GM12874 (cell line): ENCODE measurements at regions not wholly inside any gene's neighbourhood (a gene's known extent, or its start where the extent isn't known, plus 50 kb on each side); places are given as distances from the start of the nearest gene placed in this dataset.

Source experiments
- TF ChIP-seq, protein P1 (sequence below): IDR thresholded peaks from 2 replicates; pipeline ENCODE4 v1.5.1; 2011; ENCODE audit warnings: low read depth, mild to moderate bottlenecking, control low read depth, low read length, moderate library complexity; ENCODE audit not compliant: insufficient read depth

DNA sequence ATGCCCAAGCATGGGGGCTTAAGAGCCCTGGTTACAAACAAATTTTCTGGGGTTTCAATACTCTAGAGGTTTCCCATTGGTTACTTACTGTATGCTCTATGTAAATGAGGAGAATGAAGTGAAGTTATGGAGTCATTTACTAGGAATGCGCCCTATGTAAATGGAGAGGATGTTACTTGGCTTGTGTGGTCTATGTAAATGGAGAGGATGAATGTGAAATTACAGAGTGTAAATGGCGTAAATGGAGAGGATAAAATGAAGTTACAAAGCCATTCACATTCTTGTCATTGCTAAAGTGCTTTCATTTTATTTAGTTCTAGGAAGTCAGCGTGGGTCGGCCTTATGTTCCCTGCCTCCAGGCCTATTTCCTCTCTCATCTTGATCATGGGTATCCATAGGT lies 810.5 kb upstream of the ADGRL3 start:
- TF ChIP-seq, protein P1, sequence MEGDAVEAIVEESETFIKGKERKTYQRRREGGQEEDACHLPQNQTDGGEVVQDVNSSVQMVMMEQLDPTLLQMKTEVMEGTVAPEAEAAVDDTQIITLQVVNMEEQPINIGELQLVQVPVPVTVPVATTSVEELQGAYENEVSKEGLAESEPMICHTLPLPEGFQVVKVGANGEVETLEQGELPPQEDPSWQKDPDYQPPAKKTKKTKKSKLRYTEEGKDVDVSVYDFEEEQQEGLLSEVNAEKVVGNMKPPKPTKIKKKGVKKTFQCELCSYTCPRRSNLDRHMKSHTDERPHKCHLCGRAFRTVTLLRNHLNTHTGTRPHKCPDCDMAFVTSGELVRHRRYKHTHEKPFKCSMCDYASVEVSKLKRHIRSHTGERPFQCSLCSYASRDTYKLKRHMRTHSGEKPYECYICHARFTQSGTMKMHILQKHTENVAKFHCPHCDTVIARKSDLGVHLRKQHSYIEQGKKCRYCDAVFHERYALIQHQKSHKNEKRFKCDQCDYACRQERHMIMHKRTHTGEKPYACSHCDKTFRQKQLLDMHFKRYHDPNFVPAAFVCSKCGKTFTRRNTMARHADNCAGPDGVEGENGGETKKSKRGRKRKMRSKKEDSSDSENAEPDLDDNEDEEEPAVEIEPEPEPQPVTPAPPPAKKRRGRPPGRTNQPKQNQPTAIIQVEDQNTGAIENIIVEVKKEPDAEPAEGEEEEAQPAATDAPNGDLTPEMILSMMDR, result no peak

DNA sequence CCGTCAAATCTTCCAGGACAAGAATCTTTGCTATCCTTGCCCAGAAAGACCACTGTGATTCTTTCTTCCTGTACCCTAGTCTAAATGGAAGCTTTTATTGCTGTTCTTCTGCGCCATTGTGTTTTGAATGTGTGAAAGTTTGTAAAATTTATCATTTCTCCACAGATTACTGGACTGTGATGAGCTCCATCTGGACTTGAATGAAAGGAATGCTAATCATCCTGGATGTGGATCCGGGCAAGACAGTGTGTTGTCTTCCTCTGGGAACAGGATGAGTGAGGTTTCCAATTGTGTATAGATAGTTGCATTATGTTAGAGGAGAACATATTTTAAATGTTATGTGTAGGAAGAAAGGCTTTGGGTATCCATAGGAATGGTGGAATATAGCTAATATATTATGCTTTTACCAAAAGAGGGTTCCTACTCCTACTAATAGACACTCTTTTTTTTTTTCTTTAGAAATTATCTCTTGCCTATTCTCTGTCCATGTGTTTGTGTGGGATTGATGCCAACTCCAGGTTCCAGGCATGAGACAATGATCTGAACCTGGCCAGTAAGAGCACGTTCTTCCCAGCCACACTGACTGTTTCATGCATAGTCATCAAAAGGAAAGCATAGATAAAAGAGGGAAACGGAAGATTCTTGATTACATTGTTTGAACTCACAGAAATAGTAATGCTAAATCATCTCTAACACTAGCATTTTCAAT lies 803.6 kb upstream of the ADGRL3 start:
- TF ChIP-seq, protein P1, result no peak

DNA sequence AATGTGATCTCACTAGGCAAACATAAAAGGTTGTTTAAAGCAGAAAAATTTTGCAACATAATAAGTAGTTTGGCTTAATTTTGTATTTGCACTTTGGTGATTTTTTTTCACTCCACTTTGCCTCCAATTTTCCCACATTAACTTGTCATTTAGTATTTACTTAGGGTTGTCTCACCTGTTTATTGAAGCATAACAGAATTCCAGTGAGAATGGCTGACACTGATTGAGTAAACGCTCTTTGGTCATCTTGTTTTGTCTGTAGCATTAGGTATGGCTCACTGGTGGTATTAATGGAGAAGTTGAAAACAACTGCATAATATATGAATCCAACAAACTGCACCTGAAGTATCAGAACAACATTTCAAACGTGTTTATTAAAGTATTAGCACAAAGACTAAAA lies 799.5 kb upstream of the ADGRL3 start:
- TF ChIP-seq, protein P1, result no peak

DNA sequence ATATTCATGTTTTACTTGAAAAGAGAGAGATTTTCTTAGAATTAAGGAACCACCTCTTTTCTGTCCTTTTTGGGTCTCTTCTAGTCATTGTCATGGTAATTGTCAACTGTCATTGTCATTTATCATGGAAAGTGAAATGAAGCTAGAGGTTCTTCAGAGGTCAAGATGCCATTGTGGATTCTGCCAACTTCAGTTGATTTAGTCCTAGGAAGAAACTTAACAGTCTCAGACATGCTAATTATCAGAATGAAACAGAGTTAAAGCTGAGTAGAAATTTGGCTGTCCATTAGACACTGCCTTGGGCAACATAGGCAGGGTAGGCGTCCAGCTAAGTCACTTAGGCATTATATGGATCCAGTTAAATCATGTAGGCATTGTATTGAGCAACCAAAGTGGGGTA lies 796.1 kb upstream of the ADGRL3 start:
- TF ChIP-seq, protein P1, result no peak

DNA sequence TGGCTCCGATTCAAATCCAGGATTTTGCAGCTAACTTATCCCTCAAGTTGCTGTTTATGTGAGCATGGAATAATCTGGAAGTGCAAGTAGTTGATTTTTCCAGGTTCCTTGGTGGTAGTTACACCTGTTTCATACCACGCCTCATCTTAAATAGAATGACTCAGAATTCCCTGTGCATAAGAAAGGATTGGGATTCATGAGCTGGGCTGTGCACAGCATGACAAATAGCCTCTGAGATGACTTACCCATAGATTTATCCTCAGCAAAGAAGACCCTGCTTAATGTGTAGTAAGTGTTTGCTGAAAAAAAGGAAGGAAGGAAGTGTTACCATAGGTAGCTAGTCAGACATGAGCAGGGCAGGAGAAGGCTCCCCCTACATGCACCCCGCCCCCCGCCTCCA lies 777.7 kb upstream of the ADGRL3 start:
- TF ChIP-seq, protein P1, result no peak

DNA sequence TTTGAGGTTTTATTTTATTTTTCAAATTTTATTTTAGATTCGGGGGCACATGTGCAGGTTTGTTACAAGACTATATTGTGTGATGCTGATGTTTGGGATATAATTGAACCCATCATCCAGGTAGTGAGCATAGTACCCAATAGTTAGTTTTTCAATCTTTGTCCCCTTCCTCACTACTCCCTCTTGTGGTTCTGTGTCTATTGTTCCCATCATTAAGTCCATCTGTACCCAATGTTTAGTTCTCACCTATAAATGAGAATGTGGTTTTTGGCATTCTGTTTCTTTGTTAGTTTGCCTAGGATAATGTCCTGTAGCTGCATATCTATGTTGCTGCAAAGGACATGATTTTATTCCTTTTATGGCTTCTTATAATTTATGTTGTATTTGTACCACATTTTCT lies 767.2 kb upstream of the ADGRL3 start:
- TF ChIP-seq, protein P1, result no peak

DNA sequence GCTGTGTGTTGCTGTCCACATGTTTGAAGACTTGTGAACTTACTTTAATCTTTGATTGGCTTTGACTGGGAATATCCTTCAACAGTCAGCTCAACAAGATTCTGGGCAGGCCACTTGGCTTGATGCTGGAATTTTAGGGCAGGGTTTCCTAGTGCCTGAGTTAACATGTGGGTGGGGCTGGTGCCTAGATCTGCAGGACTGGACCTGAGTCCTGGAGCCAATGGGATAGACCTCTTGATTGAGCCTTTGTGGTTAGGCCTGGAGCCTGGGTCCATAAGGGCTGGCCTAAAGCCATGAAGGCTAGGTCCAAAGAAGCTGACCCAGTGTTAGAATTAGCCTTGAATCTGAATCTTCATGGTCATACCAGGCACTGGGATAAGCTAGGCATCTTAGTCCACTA lies 757.1 kb upstream of the ADGRL3 start:
- TF ChIP-seq, protein P1, result no peak

DNA sequence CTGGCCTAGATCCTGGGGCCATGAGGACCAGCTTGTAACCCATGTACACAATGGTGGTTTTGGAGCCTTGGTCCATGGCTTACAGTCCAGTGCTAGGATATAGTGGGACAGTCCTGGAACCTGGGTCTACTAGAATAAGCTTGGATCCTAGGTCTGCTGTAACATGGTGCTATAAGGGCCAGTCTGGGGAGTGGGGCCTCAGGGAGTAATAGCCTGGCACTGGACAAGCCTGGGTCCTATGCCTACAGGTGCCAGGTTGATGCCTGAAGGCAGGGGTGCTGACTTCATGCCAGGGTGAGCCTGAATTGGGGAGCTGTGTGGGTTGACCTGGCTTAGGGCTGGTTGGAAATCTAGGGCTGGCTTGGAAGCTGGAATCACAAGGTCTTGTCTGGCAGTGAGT lies 756.3 kb upstream of the ADGRL3 start:
- TF ChIP-seq, protein P1, result no peak
